ENCODE measurements at regions not wholly inside any gene's neighbourhood (a gene's known extent, or its start where the extent isn't known, plus 50 kb on each side); places are given as distances from the start of the nearest gene placed in this dataset.
"Not testable (repeated sequence)": the region's sequence is repeated elsewhere in the genome, so short reads cannot be mapped to it uniquely, and the experiment has no call there.

DNA sequence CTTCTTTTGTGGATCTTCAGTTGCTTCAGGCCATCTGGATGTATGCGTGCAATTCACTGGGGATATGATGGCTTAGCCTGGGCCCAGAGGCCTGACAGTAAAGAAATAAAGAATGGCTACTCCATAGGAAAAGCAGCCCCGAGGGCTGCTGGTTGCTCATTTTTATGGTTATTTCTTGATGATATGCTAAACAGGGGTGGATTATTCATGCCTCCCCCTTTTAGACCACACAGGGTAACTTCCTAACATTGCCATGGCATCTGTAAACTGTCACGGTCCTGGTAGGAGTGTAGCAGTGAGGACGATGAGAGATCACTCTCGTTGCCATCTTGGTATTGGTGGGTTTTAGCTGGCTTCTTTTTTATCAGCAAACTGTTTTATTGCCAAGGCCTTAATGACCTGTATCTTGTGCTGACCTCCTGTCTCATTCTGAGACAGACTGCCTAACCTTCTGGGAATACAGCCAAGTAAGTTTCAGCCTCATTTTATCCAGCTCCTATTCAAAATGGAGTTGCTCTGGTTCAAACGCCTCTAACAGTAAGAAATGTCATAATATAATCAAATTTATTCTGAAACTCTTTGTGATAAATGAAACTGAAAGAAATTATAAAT, 60.5 kb downstream of the DSEL start:
- WGBS, 2 donors: 71% methylated on average over 6 of the region's 6 CpGs
- no peak for DNase-seq
- no peaks in the 10 kb centered on the region for H3K36me3 ChIP-seq

DNA sequence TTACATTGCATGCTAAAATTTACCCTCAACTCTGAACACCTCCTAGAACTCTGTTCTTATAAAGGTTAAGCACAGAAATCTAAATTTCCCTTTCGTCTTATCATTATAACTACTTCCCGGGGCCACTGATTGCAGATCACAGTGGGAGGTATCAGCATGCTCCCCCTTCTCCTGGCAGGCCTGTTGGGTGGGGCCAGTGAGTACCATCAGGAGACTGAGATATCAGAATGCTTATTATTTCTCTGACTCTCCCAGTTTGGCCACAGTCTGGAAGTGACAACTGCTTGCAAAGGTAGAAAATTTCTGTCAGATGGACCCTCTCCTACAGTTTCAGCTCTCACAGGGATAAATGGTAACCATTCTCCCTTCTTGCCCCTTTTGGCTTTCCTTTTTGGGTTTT, 62.6 kb downstream of the DSEL start:
- 23 to 45% methylated on average over 2 of the region's 2 CpGs for WGBS, 2 donors
- H3K4me3 ChIP-seq: no peak overlapping the region
- no peaks in the 10 kb centered on the region for H3K4me1 ChIP-seq
- no peak for TF ChIP-seq POLR2A (IDR thresholded peaks at IDR 0.05)
- TF ChIP-seq EP300 (IDR thresholded peaks at IDR 0.05): no peak
- no peak for TF ChIP-seq POLR2AphosphoS5 (IDR thresholded peaks at IDR 0.05)
- TF ChIP-seq CTCF (IDR thresholded peaks at IDR 0.05): no peak
- H3K27me3 ChIP-seq: no peaks in the 10 kb centered on the region
- DNase-seq: no peak
- H3K36me3 ChIP-seq: no peaks in the 10 kb centered on the region
- no peaks in the 10 kb centered on the region for H3K9me3 ChIP-seq
- no peak overlapping the region for H3K27ac ChIP-seq
- no peak for ATAC-seq (ENCODE audit: low FRiP score in 2 of 2)

More for the DNA sequence above, 60.5 kb downstream of the DSEL start:
- TF ChIP-seq POLR2AphosphoS5 (IDR thresholded peaks at IDR 0.05) (no peak), EP300 (IDR thresholded peaks at IDR 0.05) (no peak), POLR2A (IDR thresholded peaks at IDR 0.05) (no peak), CTCF (IDR thresholded peaks at IDR 0.05) (no peak)
- Histone ChIP-seq H3K4me3 (no peak overlapping the region), H3K27me3 (no peaks in the 10 kb centered on the region), H3K9me3 (no peaks in the 10 kb centered on the region), H3K27ac (no peak overlapping the region), H3K4me1 (no peaks in the 10 kb centered on the region)
- ATAC-seq (ENCODE audit: low FRiP score in 2 of 2): no peak

- Histone ChIP-seq H3K27ac (no peak overlapping the region), H3K36me3 (no peaks in the 10 kb centered on the region), H3K4me1 (no peaks in the 10 kb centered on the region), H3K27me3 (no peaks in the 10 kb centered on the region), H3K9me3 (no peaks in the 10 kb centered on the region), H3K4me3 (no peak overlapping the region)
- WGBS, 2 donors: 81 to 87% methylated on average over 2 of the region's 2 CpGs
- TF ChIP-seq EP300 (IDR thresholded peaks at IDR 0.05) (no peak), CTCF (IDR thresholded peaks at IDR 0.05) (no peak), POLR2AphosphoS5 (IDR thresholded peaks at IDR 0.05) (no peak), POLR2A (IDR thresholded peaks at IDR 0.05) (no peak)
- no peak for DNase-seq
- no peak for ATAC-seq (ENCODE audit: low FRiP score in 2 of 2)
Observed at GRCh38 chr18:67451960-67452359, 64.6 kb downstream of the DSEL start.

- not testable (repeated sequence) for H3K27ac ChIP-seq; H3K36me3 ChIP-seq; ATAC-seq (ENCODE audit: low FRiP score in 2 of 2); H3K4me3 ChIP-seq; H3K9me3 ChIP-seq; H3K4me1 ChIP-seq; H3K27me3 ChIP-seq
- WGBS, 2 donors: 71 to 72% methylated on average over 10 of the region's 10 CpGs
- peak in 1 of 2 donors; percentile 61 for DNase-seq
Observed at GRCh38 chr18:67451101-67451500, 65.4 kb downstream of the DSEL start.

DNA sequence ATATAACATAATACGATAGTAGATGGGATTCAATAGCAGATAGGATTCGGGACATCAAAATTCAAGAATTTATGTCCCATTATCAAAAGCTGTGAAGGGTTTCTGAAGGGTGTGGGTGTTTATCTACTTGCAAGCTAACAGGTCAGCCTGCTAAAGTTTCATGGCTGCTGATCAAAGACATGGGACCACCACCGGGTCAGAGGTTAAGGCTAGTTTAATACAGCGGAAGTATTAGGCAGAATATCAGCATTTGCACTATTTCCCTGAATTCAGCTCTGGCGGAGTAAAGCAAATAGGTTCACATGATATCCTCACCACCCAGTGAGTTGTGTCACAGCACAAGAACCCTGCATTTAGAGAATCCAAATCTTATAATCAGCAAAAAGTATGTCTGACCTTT, 82.5 kb downstream of the DSEL start:
- Histone ChIP-seq H3K27me3 (no peaks in the 10 kb centered on the region), H3K36me3 (no peaks in the 10 kb centered on the region), H3K27ac (no peak overlapping the region), H3K4me3 (no peak overlapping the region), H3K9me3 (peaks cover 0 to 8% (median 0%) of the 10 kb centered on the region in 4 donors), H3K4me1 (no peaks in the 10 kb centered on the region)
- DNase-seq (no peak), ATAC-seq (ENCODE audit: low FRiP score in 2 of 2) (no peak)
- no peak for TF ChIP-seq POLR2A (IDR thresholded peaks at IDR 0.05)
- TF ChIP-seq CTCF (IDR thresholded peaks at IDR 0.05): no peak
- TF ChIP-seq EP300 (IDR thresholded peaks at IDR 0.05): no peak
- TF ChIP-seq POLR2AphosphoS5 (IDR thresholded peaks at IDR 0.05): no peak
- WGBS, 2 donors: 76 to 79% methylated on average over 5 of the region's 5 CpGs
